ENCODE measurements at regions not wholly inside any gene's neighbourhood (a gene's known extent, or its start where the extent isn't known, plus 50 kb on each side); places are given as distances from the start of the nearest gene placed in this dataset.

DNA sequence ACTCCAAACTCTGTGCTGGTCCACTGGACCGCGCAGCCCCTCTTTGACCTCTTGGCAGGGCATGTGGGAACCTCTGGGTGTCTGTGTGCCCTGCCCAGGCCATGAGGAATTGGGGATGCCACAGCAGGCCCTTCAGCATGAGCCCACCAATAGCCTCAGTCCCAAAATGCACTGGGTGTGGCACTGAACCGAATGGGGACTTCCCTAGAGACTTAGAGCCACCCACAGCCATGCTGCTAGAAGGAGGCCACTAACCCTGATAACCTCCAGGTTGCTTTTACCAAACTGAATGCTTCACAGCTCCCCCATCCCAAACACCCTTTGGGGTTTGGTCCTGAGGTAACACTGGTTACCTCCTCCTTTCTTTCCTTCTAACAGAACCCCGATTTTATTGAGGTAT lies 302.7 kb downstream of the PIK3R1 start:
- no peak for TF ChIP-seq MYC (IDR thresholded peaks at IDR 0.05; ENCODE audit: low read depth, low read length)
- TF ChIP-seq POLR2A (IDR thresholded peaks at IDR 0.05; ENCODE audit: extremely low read depth, insufficient read length) = no peak
- TF ChIP-seq, protein P1, sequence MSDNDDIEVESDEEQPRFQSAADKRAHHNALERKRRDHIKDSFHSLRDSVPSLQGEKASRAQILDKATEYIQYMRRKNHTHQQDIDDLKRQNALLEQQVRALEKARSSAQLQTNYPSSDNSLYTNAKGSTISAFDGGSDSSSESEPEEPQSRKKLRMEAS (IDR thresholded peaks at IDR 0.05; ENCODE audit: low read depth, low read length) = no peak
- TF ChIP-seq, protein P2, sequence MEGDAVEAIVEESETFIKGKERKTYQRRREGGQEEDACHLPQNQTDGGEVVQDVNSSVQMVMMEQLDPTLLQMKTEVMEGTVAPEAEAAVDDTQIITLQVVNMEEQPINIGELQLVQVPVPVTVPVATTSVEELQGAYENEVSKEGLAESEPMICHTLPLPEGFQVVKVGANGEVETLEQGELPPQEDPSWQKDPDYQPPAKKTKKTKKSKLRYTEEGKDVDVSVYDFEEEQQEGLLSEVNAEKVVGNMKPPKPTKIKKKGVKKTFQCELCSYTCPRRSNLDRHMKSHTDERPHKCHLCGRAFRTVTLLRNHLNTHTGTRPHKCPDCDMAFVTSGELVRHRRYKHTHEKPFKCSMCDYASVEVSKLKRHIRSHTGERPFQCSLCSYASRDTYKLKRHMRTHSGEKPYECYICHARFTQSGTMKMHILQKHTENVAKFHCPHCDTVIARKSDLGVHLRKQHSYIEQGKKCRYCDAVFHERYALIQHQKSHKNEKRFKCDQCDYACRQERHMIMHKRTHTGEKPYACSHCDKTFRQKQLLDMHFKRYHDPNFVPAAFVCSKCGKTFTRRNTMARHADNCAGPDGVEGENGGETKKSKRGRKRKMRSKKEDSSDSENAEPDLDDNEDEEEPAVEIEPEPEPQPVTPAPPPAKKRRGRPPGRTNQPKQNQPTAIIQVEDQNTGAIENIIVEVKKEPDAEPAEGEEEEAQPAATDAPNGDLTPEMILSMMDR (IDR thresholded peaks at IDR 0.05; ENCODE audit: low read depth, low read length) = no peak

DNA sequence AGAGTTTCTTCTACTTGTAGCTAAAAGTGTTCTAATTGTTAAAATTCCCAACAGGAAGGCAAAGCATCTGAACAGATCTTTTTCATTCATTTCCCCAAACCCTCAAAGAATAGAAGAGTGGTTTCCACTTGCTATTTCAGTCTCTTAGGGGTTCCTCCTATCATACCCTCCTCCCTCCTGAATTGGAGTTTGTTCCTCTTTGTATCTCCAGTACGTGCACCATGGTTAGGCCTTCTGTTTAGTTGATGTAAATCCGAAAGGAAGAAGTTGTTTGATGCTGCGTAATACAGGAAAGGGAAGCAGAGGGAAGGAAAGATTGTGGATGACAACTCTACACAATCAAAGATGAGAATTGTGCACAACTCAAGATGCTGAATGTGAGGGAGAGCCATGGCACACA lies 303.6 kb downstream of the PIK3R1 start:
- no peak for TF ChIP-seq POLR2A (IDR thresholded peaks at IDR 0.05; ENCODE audit: extremely low read depth, insufficient read length)
- TF ChIP-seq, protein P1 (IDR thresholded peaks at IDR 0.05; ENCODE audit: low read depth, low read length) = no peak
- TF ChIP-seq, protein P2 (IDR thresholded peaks at IDR 0.05; ENCODE audit: low read depth, low read length) = no peak
- TF ChIP-seq MYC (IDR thresholded peaks at IDR 0.05; ENCODE audit: low read depth, low read length) = no peak
- no peak overlapping the region for H3K4me3 ChIP-seq (ENCODE audit: low read depth, low read length)
- peak; percentile 9 for DNase-seq (ENCODE audit: low read depth)

More for the DNA sequence above, 302.7 kb downstream of the PIK3R1 start:
- no peak overlapping the region for H3K4me3 ChIP-seq (ENCODE audit: low read depth, low read length)
- no peak for DNase-seq (ENCODE audit: low read depth)

DNA sequence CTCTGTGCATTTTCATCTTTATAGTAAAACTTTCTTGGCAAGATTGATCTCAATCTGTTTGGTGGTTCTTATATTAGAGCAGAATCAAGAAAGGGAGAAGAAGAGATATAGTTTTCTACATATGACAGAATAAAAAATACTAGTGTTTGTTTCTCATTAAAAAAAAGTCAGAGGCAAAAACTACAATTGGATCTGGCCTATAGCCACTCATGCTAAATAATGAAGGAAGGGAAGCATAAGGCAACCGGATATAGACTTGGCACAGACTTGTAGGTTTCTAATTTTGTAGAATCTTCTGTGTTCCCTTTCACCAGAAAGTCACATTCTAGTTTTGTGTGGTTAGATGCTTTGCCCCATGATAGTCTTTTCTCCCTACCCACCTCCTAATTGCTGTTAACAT lies 306.2 kb downstream of the PIK3R1 start:
- H3K4me3 ChIP-seq (ENCODE audit: low read depth, low read length) = no peak overlapping the region
- no peak for TF ChIP-seq MYC (IDR thresholded peaks at IDR 0.05; ENCODE audit: low read depth, low read length)
- TF ChIP-seq POLR2A (IDR thresholded peaks at IDR 0.05; ENCODE audit: extremely low read depth, insufficient read length) = no peak
- TF ChIP-seq, protein P2 (IDR thresholded peaks at IDR 0.05; ENCODE audit: low read depth, low read length) = no peak
- TF ChIP-seq, protein P1 (IDR thresholded peaks at IDR 0.05; ENCODE audit: low read depth, low read length) = no peak

DNA sequence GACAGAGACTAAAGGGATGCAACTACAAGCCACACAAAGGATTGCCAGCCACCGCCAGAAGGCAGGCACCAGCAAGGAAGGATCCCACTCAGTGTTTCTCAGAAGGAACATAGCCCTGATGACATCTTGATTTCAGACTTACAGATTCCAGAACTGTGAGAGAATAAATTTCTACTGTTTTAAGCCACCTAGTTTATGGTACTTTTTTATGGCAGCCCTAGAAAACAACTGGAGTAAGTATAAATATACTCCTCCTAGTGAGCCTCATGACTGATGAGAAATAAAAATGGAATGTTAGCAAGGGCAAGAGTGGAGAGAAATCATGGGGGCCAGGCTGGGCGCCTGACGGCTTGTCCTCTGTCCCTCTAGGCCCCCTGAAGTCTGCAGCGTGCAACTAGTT lies 307.3 kb downstream of the PIK3R1 start:
- no peak for DNase-seq (ENCODE audit: low read depth)
- TF ChIP-seq, protein P2 (IDR thresholded peaks at IDR 0.05; ENCODE audit: low read depth, low read length) = no peak
- TF ChIP-seq, protein P1 (IDR thresholded peaks at IDR 0.05; ENCODE audit: low read depth, low read length) = no peak
- TF ChIP-seq POLR2A (IDR thresholded peaks at IDR 0.05; ENCODE audit: extremely low read depth, insufficient read length) (no peak), MYC (IDR thresholded peaks at IDR 0.05; ENCODE audit: low read depth, low read length) (no peak)

More for the DNA sequence above, 306.2 kb downstream of the PIK3R1 start:
- DNase-seq (ENCODE audit: low read depth) = no peak

DNA sequence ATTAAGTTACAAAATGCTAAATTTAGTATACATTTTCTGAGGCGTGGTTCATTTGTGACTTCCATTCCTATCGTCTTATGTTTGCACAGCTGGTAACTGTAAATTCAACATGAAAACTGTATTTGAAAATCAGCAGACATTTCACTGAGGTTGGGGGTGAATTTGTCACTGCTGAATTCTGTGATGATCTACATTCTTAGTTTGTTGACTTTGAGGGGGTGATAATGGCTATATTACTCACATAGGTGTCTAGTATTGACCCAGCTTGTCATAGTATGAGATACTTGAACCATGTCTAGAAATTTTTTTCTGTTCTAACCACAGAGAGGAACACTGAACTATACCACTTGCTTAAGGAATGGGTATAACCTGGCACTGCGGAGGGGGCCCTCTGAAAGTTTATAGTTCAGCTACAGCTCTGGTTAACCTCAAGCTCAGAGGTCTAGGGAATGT lies 313.3 kb downstream of the PIK3R1 start:
- H3K4me3 ChIP-seq (ENCODE audit: low read depth, low read length) = no peak overlapping the region
- DNase-seq (ENCODE audit: low read depth) = no peak
- TF ChIP-seq MYC (IDR thresholded peaks at IDR 0.05; ENCODE audit: low read depth, low read length) (no peak), POLR2A (IDR thresholded peaks at IDR 0.05; ENCODE audit: extremely low read depth, insufficient read length) (no peak)

More for the DNA sequence above, 307.3 kb downstream of the PIK3R1 start:
- H3K4me3 ChIP-seq (ENCODE audit: low read depth, low read length) = no peak overlapping the region

DNA sequence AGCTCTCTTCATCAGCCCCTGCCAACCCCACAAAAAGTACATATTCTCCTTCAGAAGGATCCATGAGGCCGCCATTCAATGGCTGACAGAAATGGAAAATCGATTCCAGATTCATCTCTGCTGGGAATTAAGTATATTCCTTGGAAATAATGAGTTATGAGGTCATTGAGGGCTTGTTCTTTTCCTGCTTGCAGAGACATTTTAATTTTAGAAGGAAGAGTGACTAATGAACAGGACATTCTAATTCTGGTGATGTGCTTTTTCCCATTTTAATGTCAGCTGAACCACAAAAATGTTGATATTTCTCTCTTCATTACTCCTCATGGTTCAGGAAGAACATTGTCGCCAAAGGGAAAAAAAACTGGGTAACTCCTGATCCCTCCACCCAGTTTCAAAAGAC lies 314.0 kb downstream of the PIK3R1 start:
- no peak for DNase-seq (ENCODE audit: low read depth)
- TF ChIP-seq, protein P1 (IDR thresholded peaks at IDR 0.05; ENCODE audit: low read depth, low read length) = no peak
- no peak for TF ChIP-seq MYC (IDR thresholded peaks at IDR 0.05; ENCODE audit: low read depth, low read length)
- TF ChIP-seq POLR2A (IDR thresholded peaks at IDR 0.05; ENCODE audit: extremely low read depth, insufficient read length) = no peak

DNA sequence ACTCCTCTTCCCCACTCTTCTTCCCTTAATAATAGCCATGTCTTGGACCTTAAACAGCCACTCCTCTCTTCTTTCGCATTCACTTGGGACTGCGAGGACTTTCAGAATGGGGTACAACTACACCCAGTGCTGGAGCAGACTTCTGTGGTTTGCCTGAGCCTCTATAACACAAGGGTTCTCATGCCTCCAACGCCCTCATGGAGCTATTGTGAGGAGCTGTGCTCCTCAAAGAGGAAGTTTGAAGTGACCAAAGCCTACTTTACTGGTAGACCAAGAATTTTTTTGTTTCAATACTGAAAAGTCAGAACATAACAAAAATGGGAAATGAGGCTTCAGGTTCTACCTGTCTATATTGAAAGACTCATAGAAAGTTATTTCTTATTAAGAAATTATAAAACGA lies 316.4 kb downstream of the PIK3R1 start:
- DNase-seq (ENCODE audit: low read depth) = peak; percentile 61
- no peak overlapping the region for H3K4me3 ChIP-seq (ENCODE audit: low read depth, low read length)
- TF ChIP-seq MYC (IDR thresholded peaks at IDR 0.05; ENCODE audit: low read depth, low read length) (no peak), POLR2A (IDR thresholded peaks at IDR 0.05; ENCODE audit: extremely low read depth, insufficient read length) (no peak)
- TF ChIP-seq, protein P2 (IDR thresholded peaks at IDR 0.05; ENCODE audit: low read depth, low read length) = no peak
- TF ChIP-seq, protein P1 (IDR thresholded peaks at IDR 0.05; ENCODE audit: low read depth, low read length) = no peak

More for the DNA sequence above, 314.0 kb downstream of the PIK3R1 start:
- H3K4me3 ChIP-seq (ENCODE audit: low read depth, low read length) = no peak overlapping the region
